Inflammatory macrophage treated with lipopolysaccharide for 4 hours (primary cell): ENCODE measurements at regions not wholly inside any gene's neighbourhood (a gene's known extent, or its start where the extent isn't known, plus 50 kb on each side); places are given as distances from the start of the nearest gene placed in this dataset.

ENCODE experiments used
- DNase-seq: peaks from one replicate; pipeline ENCODE4 v3.0.0-alpha.2; 2020

- DNase-seq, result no peak
Measured at GRCh38 chr13:107075576-107075975, 507.6 kb upstream of the ARGLU1 start.

DNA sequence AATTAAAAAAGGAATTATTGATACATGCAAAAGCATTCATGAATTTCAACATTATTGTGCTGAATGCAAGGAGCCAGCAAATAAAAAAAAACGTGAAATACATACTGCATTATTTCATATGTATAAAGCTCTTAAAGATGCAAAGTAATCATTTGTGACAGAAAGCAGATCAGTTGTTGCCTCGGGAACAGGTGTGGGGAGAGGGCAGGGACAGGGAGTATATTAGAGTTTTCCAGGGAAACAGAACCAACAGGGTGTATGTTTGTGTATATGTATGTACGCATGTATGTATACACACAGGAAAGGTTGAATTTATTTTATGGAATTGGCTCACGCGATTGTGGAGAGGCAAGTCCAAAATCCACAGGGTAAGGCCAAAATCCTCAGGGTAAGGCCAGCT is 502.9 kb upstream of the ARGLU1 start:
- no peak for DNase-seq

- no peak for DNase-seq
Measured at GRCh38 chr13:107069108-107069776, 501.3 kb upstream of the ARGLU1 start.

DNA sequence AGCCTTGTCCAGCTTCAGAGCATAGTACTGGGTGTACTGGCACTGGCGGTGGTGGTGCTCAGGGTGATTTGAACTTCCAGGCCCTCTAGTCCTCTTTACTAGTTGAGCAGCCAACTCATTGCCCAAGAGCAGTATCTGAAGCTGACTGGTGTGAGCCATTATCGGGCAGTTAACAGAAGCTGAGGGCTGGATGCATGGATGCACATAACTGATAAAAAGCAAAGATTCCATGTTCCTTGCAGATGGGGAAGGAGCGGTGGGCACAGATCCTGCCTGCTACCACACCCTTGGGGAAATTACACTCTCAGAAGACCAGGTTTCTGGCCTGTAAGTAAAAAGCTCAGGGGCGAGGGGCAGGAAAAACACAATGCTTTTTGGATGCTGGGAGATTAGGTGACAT is 499.4 kb upstream of the ARGLU1 start:
- DNase-seq, result no peak

DNA sequence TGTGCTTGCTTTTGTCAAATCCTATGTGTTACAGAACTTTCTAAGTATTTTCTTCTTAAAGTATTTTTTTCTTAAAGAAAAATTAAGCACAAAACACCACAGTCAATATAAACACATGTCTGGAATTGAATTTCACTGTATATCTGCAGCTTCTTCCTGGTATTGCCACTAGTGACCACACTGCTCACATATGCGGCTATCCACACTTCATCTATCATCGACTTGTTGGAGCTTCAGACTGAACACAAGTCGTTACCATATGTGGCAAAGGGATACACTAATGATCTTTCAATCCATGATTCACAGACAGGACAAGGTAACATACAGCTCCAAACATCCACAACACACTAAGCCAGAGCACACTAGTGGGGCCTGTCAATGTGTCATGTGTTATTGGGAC is 498.4 kb upstream of the ARGLU1 start:
- DNase-seq, result no peak

DNA sequence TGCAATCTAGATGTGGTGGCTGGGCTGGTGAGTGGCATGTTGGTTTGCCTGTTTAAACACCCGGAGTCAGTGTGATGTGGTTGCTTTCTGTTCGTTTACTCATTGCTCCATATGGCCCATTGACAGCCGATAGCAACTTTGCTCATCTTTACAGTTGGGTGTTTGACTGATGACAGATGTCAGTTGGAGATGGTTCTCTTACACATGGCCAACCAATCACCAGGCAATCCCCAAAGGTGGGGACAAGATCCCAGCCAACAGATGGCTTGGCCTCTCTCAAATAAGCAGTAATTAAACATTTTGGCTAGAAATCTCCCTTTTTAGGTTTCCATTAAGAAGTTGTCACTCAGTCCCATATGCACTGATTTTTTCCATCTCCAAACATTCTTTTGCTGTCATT is 497.1 kb upstream of the ARGLU1 start:
- DNase-seq, result no peak

GRCh38 chr13:107057028-107057631 is 489.2 kb upstream of the ARGLU1 start:
- no peak for DNase-seq

GRCh38 chr13:107043021-107043956 is 475.4 kb upstream of the ARGLU1 start:
- no peak for DNase-seq

- no peak for DNase-seq
Measured at GRCh38 chr13:107035778-107036177, 467.8 kb upstream of the ARGLU1 start.

DNA sequence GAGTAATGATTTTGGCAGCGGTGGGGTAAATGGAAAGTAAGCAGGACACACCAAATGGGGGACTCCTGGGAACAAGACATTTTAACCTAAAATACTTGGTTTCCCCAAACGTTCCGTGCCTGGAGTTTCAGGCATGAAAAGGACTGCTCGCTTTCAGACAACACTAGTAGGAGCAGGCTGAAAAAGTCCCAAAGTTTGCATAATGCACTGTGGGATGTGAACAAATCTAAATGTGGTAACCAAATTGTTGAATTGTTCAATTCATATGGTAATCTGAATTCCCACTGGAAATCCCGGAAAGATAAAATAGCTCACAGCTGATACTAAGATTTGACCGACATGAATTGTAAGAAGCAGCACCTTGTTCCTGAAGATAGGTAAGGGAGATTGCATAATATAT is 467.2 kb upstream of the ARGLU1 start:
- DNase-seq, result no peak

DNA sequence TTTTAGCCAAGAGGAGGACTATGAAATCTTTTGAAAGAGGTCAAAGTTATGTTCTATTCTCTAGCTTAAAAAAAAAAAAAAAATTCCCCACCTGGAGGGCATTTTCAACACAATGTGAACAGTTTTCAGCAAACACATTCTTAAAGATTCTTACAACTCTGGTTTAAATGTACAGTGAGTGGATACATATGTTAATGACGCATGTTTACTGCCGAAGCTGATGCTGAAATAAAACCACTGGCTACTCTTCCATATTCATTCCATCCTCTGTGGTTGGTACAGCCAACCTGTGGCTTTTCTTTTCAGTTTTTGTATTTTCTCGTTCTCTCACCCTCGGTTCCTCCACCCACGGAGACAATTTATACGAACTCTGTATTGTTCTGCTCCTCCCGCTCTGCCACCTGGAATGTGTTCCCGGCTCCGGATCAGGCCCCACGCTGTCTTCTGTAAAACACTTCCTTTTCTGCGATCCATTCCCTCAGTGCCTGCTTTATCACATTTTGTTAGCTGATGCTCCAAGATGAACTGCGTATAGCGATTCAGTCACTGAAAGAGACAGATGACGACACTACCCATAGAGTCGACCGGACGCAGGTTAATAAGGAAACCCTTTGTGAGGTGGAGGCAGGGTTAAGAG is 466.4 kb upstream of the ARGLU1 start:
- DNase-seq, result no peak

DNA sequence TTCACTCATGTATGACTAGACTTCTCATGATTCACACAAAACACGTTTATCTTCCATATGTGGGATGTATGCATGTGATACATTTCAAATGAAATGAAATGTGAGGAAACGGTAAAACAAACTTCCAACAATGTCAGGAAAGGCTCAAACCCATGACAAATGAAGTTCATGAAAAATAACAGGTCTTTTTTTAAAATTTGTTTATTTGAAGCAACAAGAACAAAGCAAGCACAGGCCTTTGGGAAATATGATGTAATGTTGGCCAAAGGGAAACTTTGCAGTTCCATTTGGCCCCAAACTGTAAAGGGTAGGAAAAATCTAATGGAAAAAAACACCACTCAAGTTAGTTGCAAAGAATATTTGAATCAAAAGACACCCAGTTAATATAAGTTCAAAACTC is 463.8 kb upstream of the ARGLU1 start:
- DNase-seq, result no peak

GRCh38 chr13:107028751-107029150 is 460.8 kb upstream of the ARGLU1 start:
- no peak for DNase-seq

DNA sequence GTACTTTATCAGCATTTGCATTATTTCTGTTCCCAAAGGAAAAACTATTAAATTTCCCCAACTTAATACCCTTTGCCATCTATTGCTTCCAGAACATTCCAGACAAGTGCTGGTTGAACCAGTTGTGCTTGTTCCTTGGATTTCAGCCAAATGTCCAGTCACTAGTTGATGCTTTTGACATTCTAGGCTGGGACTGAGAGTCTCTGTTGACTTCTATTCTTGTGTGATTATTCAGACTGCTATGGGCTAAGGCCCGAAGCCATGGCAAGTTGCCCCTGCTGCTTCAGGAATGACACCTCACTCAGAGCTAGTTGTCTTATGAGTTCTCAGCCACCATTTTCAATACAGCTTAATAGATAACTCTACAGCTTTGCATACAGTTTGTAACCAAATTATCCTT is 458.1 kb upstream of the ARGLU1 start:
- DNase-seq, result no peak

GRCh38 chr13:107023335-107023734 is 455.4 kb upstream of the ARGLU1 start:
- no peak for DNase-seq

DNA sequence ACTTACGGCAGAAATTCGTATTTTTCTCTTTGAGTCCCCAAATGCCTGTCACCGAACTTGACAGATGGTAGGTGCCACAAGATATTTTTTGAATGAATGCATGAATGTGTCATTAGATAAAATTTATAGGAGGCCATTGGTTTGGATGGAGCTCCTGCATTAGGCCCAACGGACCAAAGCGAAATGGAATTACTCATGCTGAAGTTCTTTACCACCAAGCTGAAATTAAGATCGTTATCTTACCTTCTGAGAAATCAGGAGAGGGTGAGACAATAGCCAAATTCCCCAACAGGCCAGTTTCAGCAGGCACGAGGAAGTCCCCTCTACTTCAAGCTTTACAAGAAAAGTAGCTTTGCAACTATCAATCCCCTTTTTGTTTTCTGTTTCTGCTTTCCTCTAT is 452.5 kb upstream of the ARGLU1 start:
- DNase-seq, result no peak

DNA sequence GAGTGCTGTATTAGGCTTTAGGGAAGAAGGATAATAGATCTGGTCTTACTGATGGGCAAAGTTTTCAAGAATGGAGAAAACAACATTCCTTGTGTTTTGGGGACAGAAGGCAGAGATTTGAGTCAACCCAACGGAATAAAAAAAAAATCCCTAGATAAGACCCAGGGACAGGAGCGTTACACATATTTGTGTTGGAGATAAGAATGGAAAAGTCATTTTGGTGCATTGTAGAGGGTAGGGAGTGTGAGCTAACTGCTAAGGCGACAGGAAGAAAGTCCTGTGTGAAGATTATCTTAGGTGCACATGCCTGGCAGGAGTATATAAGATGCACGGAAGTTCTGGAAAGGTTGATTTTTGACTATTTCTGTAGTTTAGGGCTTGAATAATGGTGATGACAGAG is 450.3 kb upstream of the ARGLU1 start:
- DNase-seq, result no peak

DNA sequence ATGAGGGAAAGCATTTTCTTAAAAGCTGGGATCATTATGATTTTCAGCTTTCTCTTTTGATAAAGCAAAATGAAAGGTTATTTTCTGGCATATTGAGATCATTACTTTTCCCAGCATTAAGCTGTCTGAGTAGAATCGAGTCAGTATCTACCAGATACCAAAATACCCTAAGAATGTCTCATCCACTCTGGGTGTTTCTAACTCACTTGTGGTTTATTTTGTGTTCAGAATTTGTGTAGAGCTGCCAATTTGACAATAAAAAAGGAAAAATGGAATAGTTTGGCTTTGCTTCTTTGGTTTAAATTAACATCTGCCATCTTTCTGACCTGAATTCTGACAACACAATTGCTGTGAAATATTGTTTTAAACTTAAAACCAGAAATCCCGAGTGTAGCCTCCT is 438.7 kb upstream of the ARGLU1 start:
- no peak for DNase-seq

GRCh38 chr13:107005577-107005976 is 437.6 kb upstream of the ARGLU1 start:
- DNase-seq, result no peak

- no peak for DNase-seq
Measured at GRCh38 chr13:107003911-107004310, 436.0 kb upstream of the ARGLU1 start.

GRCh38 chr13:106998664-106999063 is 430.7 kb upstream of the ARGLU1 start:
- DNase-seq, result no peak

DNA sequence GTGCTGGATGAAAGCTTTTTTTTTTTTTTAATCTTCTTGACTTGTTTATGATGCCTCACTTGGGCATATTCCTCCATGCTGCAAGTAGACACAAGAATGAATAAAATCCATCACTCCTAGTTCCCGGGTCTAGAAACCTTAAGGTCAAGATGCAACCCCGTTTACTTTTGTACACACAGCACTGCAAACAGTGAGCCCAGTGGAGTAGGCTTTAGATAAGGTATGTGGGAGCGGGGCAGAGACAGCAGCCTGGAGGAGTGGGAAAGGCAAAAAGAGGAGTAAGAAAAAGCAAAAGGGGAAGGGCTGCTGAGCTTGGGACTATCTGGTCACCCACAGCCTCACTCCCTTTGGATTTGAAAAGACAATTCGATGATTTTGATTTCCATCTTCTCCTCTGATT is 429.8 kb upstream of the ARGLU1 start:
- no peak for DNase-seq

DNA sequence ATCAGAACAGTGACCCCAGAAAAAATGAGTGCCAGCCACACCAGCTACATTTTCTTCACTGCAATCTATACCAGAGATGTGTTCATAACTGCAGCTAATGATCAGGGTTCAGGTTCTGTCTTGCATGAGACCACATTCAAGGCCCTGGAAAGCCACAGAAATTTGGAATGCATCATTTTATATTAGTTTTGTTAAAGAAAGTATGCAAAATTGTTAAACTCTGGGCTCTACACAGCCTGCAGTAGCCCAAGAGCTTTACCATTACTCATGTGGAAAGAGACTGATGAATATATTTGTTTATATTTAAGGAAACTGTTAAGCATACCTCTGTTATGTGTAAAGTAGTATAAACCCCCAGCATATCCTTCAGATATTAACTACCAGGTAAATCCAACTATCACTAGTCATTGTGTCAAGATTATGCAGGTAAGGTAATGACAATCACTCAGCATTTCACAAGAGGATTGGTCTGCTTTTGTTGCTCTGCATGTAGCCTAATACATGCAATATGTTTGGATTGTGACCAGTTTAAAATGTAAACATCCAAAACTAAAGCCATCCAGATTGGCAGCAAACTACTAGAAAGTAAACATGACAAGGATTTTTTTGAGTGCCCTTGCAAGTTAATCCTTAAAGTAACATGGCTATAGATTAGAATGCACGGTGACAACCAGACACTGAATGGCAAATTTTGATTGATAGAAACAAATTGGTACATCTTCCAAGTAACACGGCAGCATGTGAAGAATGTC is 429.1 kb upstream of the ARGLU1 start:
- DNase-seq, result no peak
